ENCODE measurements at regions not wholly inside any gene's neighbourhood (a gene's known extent, or its start where the extent isn't known, plus 50 kb on each side); places are given as distances from the start of the nearest gene placed in this dataset.
"Not testable (repeated sequence)": the region's sequence is repeated elsewhere in the genome, so short reads cannot be mapped to it uniquely, and the experiment has no call there.

- no peak for DNase-seq (ENCODE audit: low read depth in 3 of 3)
These were observed 559.1 kb upstream of the TRPC7 start for GRCh38 chr5:136924490-136924889.

- no peak for DNase-seq (ENCODE audit: low read depth in 3 of 3)
These were observed 545.3 kb upstream of the TRPC7 start for GRCh38 chr5:136910625-136911024.

GRCh38 chr5:136909906-136910305 lies 544.6 kb upstream of the TRPC7 start:
- DNase-seq (ENCODE audit: low read depth in 3 of 3) = no peak

- no peak for DNase-seq (ENCODE audit: low read depth in 3 of 3)
These were observed 542.0 kb upstream of the TRPC7 start for GRCh38 chr5:136907371-136907770.

GRCh38 chr5:136906545-136906944 lies 541.2 kb upstream of the TRPC7 start:
- DNase-seq (ENCODE audit: low read depth in 3 of 3) = no peak

- DNase-seq (ENCODE audit: low read depth in 3 of 3) = no peak
These were observed 540.2 kb upstream of the TRPC7 start for GRCh38 chr5:136905571-136905970.

GRCh38 chr5:136894070-136894469 lies 528.7 kb upstream of the TRPC7 start:
- DNase-seq (ENCODE audit: low read depth in 3 of 3) = no peak

- DNase-seq (ENCODE audit: low read depth in 3 of 3) = no peak
These were observed 526.7 kb upstream of the TRPC7 start for GRCh38 chr5:136892000-136892399.

- no peak for DNase-seq (ENCODE audit: low read depth in 3 of 3)
These were observed 526.0 kb upstream of the TRPC7 start for GRCh38 chr5:136891175-136891972.

- DNase-seq (ENCODE audit: low read depth in 3 of 3) = no peak
These were observed 525.2 kb upstream of the TRPC7 start for GRCh38 chr5:136890431-136891148.

- no peak for DNase-seq (ENCODE audit: low read depth in 3 of 3)
These were observed 521.3 kb upstream of the TRPC7 start for GRCh38 chr5:136886608-136887007.

- no peak for DNase-seq (ENCODE audit: low read depth in 3 of 3)
These were observed 499.6 kb upstream of the TRPC7 start for GRCh38 chr5:136864960-136865359.

GRCh38 chr5:136856648-136857047 lies 491.3 kb upstream of the TRPC7 start:
- no peak for DNase-seq (ENCODE audit: low read depth in 3 of 3)

GRCh38 chr5:136853971-136854370 lies 488.6 kb upstream of the TRPC7 start:
- DNase-seq (ENCODE audit: low read depth in 3 of 3) = no peak

- DNase-seq (ENCODE audit: low read depth in 3 of 3) = no peak
These were observed 475.3 kb upstream of the TRPC7 start for GRCh38 chr5:136840601-136841000.

GRCh38 chr5:136836093-136836492 lies 470.7 kb upstream of the TRPC7 start:
- DNase-seq (ENCODE audit: low read depth in 3 of 3) = no peak

GRCh38 chr5:136820848-136821247 lies 455.5 kb upstream of the TRPC7 start:
- DNase-seq (ENCODE audit: low read depth in 3 of 3) = no peak

GRCh38 chr5:136819526-136820302 lies 454.4 kb upstream of the TRPC7 start:
- DNase-seq (ENCODE audit: low read depth in 3 of 3) = no peak

- no peak for DNase-seq (ENCODE audit: low read depth in 3 of 3)
These were observed 451.0 kb upstream of the TRPC7 start for GRCh38 chr5:136816327-136816726.

- DNase-seq (ENCODE audit: low read depth in 3 of 3) = no peak
These were observed 449.5 kb upstream of the TRPC7 start for GRCh38 chr5:136814619-136815378.

GRCh38 chr5:136812270-136812669 lies 446.9 kb upstream of the TRPC7 start:
- DNase-seq (ENCODE audit: low read depth in 3 of 3) = not testable (repeated sequence)

- DNase-seq (ENCODE audit: low read depth in 3 of 3) = no peak
These were observed 446.2 kb upstream of the TRPC7 start for GRCh38 chr5:136811551-136811950.
